HG02588 (cell line): ENCODE measurements at regions not wholly inside any gene's neighbourhood (a gene's known extent, or its start where the extent isn't known, plus 50 kb on each side); places are given as distances from the start of the nearest gene placed in this dataset.

Experiments used
- ATAC-seq: cut with Tn5 transposase; IDR thresholded peaks from one replicate; pipeline ENCODE4 v1.9.1; 2021; ENCODE audit warnings: mild to moderate bottlenecking, moderate library complexity; ENCODE audit not compliant: unreplicated experiment

DNA sequence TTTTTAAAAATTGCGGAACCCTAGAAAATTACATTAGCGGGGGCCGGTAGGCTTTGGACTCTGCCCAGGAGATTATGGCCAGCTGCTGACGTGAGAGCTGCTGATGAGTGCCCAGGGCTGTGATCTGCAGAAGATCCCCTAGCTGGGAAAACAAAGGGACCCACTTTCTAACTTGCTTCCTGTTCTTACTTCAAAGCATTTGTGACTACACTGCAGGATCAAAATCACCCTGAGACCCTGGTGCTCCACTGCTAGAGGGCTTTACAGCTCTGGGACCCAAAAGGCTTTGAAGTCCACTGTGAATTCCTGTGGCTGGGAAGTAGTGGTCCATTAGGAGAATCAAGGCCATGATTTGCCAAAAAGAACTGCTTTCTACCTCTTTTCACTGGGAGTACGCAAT lies 499.4 kb upstream of the AKR1E2 start:
- ATAC-seq: no peak

- no peak for ATAC-seq
Measured at GRCh38 chr10:4319870-4320367, 506.1 kb upstream of the AKR1E2 start.

DNA sequence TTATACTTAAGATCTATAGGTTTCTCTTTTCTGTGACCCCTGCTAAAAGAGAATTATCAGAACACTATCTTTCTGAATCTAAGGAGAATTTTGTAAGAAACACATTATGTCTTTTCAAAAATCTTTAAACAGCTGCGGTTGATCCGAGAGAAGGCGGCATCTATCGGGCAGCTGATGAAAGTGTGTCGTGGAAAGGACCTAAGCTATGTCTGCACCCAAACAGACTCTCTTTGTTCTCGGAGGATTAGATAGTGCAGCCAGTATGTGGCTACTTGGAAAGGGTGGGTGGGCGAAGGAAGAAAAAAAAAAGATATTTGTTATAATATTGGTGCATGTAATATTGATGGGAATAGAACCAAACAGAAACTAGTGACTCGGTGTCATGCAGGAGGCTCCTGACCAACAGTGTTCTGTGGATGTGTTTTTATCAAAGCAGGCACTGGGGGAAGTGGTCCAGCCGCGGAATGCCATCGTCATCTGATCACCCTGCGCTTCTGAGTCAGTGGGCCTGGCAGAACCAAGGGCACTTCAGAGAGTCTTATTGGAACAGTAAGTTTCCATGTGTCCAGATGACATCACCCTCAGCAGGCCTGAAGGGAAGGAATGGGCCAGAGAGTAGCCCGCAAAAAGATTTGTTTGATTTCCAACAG lies 509.7 kb upstream of the AKR1E2 start:
- ATAC-seq: no peak

GRCh38 chr10:4315551-4315950 lies 510.5 kb upstream of the AKR1E2 start:
- no peak for ATAC-seq

GRCh38 chr10:4313051-4313450 lies 513.0 kb upstream of the AKR1E2 start:
- no peak for ATAC-seq

DNA sequence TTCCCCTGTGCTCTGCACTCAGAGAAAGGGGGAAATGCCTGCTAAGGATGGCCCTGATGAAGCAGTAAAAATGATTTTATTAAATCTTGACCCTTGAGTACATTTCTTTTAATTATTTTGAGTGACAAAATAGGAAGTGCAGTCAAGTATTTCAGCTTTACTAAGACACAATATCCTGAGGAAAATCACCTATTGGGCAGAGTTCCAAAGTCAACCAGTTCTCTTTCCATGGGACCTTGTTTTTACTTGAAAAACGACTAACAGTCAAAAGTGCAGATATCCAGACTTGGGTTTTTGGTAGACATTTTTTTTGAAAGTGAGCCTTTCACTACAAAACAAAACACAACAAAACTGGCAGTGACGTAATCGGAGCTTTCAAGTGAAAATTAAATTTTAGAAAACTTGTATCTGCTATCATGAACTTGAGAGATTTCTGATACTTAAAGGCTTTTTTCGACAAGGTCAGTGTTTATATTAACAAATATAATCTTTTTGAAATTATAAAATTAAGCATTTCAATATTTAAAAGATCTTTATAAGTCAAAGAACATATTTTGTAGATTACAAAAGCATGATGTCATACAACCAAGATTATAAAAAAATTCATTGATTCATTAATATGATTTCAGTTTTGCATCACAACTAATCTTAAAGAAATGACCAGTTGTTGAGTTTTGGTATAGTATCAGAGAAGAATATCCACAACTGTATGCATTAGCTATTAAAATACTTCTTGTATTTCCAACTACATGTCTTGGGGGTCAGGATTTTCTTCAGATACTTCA lies 513.8 kb upstream of the AKR1E2 start:
- ATAC-seq: no peak

DNA sequence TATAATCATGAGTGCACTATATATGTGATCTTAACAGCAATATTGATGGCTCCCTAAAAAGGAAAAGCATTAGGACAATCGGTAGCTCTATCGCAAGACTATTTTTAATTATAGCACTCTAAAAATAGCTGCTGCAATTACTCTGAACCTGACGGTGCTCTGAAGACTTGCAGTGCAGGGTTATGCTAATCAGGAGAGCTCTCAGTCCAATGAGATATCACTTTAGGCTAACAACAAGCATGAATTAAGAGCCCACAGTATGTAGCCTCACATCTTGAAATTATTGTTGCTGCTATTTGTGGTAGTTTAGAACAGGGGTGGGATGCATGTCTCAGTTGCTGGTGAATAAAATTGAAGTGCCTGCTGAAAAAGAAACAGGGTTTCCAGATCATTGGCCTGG lies 515.8 kb upstream of the AKR1E2 start:
- ATAC-seq: no peak

GRCh38 chr10:4307910-4308309 lies 518.1 kb upstream of the AKR1E2 start:
- ATAC-seq: no peak

GRCh38 chr10:4306871-4307270 lies 519.1 kb upstream of the AKR1E2 start:
- no peak for ATAC-seq

GRCh38 chr10:4303045-4303444 lies 518.0 kb upstream of the KLF6 start:
- ATAC-seq: no peak

GRCh38 chr10:4301291-4302045 lies 516.5 kb upstream of the KLF6 start:
- ATAC-seq: no peak

DNA sequence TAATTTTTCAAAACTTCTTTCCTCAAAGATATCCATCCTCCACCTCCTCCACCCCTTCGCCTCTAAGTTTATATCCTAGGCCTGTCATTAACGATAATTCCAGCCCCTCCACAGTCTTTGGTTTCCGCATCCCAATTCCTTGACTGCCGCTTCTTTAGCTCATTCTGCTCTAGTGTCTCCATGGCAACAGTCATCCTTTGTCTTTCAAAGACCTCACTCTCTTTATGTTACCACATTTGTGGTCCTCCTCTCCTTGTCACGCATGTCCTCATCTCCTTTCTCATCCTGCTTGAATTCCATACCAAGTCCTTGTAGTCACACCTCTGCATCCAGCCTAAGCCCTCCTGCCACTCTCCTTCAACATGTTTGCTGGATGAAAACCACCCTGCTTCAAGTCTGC lies 511.2 kb upstream of the KLF6 start:
- ATAC-seq: no peak

- no peak for ATAC-seq
Measured at GRCh38 chr10:4294996-4295792, 510.2 kb upstream of the KLF6 start.

DNA sequence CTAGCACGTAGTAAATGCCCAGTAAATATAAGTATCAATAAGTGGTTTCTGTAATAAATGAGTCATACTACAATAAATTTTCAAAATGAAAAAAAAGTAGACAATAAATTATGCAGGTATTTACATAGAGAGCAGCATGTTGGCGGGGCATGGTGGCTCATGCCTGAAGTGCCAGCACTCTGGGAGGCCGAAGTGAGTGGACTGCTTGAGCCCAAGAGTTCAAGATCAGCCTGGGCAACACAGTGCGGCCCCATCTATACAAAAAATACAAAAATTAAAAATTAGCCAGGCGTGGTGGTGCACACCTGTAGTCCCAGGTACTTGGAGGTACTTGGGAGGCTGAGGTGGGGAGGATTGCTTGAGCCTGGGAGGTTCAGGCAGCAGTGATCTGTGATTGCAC lies 509.3 kb upstream of the KLF6 start:
- ATAC-seq: no peak

GRCh38 chr10:4291990-4292389 lies 507.0 kb upstream of the KLF6 start:
- ATAC-seq: no peak

DNA sequence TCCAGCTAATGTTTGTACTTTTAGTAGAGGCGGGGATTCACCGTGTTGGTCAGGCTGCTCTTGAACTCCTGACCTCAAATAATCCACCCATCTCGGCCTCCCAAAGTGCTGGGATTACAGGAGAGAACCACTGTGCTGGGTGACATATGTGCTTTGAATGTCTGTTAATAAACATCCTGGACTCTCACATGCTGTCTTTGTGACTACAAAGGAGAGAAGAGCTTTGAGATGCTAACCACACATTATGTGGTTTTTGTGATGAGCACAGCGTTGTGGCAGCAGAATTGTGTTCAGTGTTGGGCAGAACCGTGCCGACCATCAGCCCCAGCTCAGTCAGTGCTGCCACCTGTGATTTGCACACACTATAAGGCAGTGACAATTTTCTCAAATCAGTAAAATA lies 500.1 kb upstream of the KLF6 start:
- ATAC-seq: no peak

- no peak for ATAC-seq
Measured at GRCh38 chr10:4283846-4284610, 499.0 kb upstream of the KLF6 start.

GRCh38 chr10:4282496-4282895 lies 497.5 kb upstream of the KLF6 start:
- no peak for ATAC-seq

DNA sequence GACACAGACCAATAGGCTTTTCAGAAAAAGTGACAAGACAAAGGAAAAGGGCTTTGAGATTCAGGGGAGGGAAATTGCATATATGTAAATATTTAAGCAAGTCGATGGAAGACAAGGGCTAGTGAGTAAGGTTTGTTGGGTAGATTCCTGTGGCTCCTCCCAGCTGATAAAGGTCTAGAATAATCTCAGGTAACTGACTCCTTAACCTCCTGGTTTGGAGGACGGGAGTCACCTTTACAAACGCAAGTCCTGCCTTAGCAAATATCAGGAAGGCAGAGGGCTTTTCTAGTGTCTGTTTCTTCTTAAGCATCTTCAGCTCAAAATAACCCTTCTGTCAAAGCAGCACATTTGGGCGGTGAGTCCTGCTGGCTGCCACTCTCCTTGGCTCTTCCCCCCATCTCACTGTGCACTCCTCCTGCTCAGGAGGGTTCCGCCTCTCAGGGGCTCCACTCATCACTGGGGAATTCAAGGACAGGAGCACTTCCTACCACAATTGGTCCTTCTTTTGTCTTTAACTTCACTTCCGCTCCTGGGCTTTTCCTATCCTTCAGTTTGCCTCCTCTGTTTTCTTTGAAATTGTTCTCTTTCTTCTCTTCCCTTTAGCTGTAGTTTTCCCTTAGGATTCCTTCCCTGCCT lies 496.3 kb upstream of the KLF6 start:
- no peak for ATAC-seq
